RWPE1 (cell line): ENCODE measurements at regions not wholly inside any gene's neighbourhood (a gene's known extent, or its start where the extent isn't known, plus 50 kb on each side); places are given as distances from the start of the nearest gene placed in this dataset.

Experiments used
- CTCF ChIA-PET: fragments of 350-600 bp; sonication (Branson Sonifier 250); formaldehyde crosslinking; extraction: SDS; loops from one replicate; lab custom pipeline; 2021; lab: Yijun Ruan, JAX
- POLR2A ChIA-PET: fragments of 400-600 bp; formaldehyde crosslinking; extraction: SDS; loops from one replicate; lab custom pipeline; 2020; ENCODE audit warnings: antibody characterized with exemption; ENCODE audit not compliant: low non-redundant PET; lab: Yijun Ruan, JAX
- DNase-seq: peaks from one replicate; pipeline ENCODE4 v3.0.0; 2012; ENCODE audit warnings: low spot score
- H3K27ac ChIP-seq: fragments of 450-650 bp; 2 replicates; pipeline ENCODE4 v1.5.1; 2017
- TF ChIP-seq, protein P1 (sequence below): fragments of 450-650 bp; conservative IDR thresholded peaks from 2 replicates; pipeline ENCODE4 v1.5.1; 2017; ENCODE audit warnings: low read depth, mild to moderate bottlenecking

GRCh38 chr10:130806426-130806825 is 505.1 kb downstream of the TCERG1L start:
- DNase-seq, result no peak
- H3K27ac ChIP-seq, result no peak overlapping the region
- TF ChIP-seq, protein P1, sequence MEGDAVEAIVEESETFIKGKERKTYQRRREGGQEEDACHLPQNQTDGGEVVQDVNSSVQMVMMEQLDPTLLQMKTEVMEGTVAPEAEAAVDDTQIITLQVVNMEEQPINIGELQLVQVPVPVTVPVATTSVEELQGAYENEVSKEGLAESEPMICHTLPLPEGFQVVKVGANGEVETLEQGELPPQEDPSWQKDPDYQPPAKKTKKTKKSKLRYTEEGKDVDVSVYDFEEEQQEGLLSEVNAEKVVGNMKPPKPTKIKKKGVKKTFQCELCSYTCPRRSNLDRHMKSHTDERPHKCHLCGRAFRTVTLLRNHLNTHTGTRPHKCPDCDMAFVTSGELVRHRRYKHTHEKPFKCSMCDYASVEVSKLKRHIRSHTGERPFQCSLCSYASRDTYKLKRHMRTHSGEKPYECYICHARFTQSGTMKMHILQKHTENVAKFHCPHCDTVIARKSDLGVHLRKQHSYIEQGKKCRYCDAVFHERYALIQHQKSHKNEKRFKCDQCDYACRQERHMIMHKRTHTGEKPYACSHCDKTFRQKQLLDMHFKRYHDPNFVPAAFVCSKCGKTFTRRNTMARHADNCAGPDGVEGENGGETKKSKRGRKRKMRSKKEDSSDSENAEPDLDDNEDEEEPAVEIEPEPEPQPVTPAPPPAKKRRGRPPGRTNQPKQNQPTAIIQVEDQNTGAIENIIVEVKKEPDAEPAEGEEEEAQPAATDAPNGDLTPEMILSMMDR, result no peak
- POLR2A ChIA-PET, result no interaction called here
- CTCF ChIA-PET, result no interaction called here

GRCh38 chr10:130807096-130807495 is 504.4 kb downstream of the TCERG1L start:
- CTCF ChIA-PET, result no interaction called here
- no peak for DNase-seq
- H3K27ac ChIP-seq, result no peak overlapping the region
- POLR2A ChIA-PET, result no interaction called here
- TF ChIP-seq, protein P1, result no peak

DNA sequence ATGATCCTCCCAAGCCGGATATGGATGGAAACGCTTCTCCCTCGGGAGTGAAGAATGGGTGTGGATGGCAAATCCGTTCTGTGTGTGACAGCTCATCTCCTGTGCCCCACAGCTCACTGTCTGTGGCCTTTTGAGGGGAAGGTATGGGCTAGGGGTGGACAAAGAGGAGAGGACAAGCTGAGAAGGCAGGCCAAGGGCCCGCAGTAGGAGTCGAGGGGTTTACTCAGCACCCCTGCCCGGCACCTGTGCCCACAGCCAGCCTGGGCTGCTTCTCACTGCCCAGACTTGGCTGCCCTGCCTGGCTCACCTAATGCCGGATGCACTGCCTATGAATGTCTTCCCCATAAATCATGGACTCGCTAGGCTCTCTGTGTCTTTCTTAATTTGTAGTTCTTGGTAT is 503.8 kb downstream of the TCERG1L start:
- H3K27ac ChIP-seq, result no peak overlapping the region
- TF ChIP-seq, protein P1, result no peak
- DNase-seq, result no peak
- POLR2A ChIA-PET, result no interaction called here
- CTCF ChIA-PET, result no interaction called here

DNA sequence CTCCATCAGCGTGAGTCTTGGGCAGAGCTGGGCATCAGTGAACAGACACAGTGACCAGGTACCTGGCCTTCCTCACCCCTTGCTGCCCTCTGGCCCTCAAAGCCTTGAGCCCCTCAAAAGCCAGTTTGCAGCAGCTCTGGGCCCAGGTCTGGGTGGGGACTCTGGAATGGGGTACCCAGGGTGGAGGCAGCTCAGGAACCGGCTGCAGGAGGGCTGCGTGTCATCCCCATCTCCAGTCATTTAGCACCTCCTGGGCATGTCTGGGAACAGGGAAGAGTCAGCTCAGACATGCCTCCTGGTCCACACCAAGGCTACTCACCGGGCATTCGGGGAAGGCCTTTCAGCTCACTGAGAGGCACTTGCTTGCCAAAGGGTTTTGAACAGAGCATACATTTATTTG is 503.3 kb downstream of the TCERG1L start:
- ChIA-PET CTCF (no interaction called here), POLR2A (no interaction called here)
- TF ChIP-seq, protein P1, result no peak
- H3K27ac ChIP-seq, result no peak overlapping the region
- DNase-seq, result no peak

- no peak overlapping the region for H3K27ac ChIP-seq
- TF ChIP-seq, protein P1, result no peak
- ChIA-PET CTCF (no interaction called here), POLR2A (no interaction called here)
- no peak for DNase-seq
Measured at GRCh38 chr10:130808686-130809085, 502.8 kb downstream of the TCERG1L start.

- no peak overlapping the region for H3K27ac ChIP-seq
- ChIA-PET CTCF (no interaction called here), POLR2A (no interaction called here)
- no peak for DNase-seq
- TF ChIP-seq, protein P1, result no peak
Measured at GRCh38 chr10:130809181-130809580, 502.3 kb downstream of the TCERG1L start.
